Left ventricle myocardium inferior (tissue), 1 donor: ENCODE measurements at regions not wholly inside any gene's neighbourhood (a gene's known extent, or its start where the extent isn't known, plus 50 kb on each side); places are given as distances from the start of the nearest gene placed in this dataset.

Source experiments
- DNase-seq: peaks from one replicate; pipeline ENCODE4 v3.0.0-alpha.2; 2020
- H3K27ac ChIP-seq: fragments of 200-600 bp; replicated peaks from 2 replicates; pipeline ENCODE4 v1.8.0; 2021
- H3K27me3 ChIP-seq: fragments of 200-600 bp; 2 replicates; pipeline ENCODE4 v1.8.0; 2021; ENCODE audit warnings: low read depth
- H3K36me3 ChIP-seq: fragments of 200-600 bp; 2 replicates; pipeline ENCODE4 v1.8.0; 2021
- H3K4me1 ChIP-seq: fragments of 200-600 bp; 2 replicates; pipeline ENCODE4 v1.8.0; 2021
- H3K4me3 ChIP-seq: fragments of 200-600 bp; 2 replicates; pipeline ENCODE4 v1.8.0; 2021; ENCODE audit warnings: mild to moderate bottlenecking, moderate library complexity
- H3K9me3 ChIP-seq: fragments of 200-600 bp; replicated peaks from 2 replicates; pipeline ENCODE4 v1.8.0; 2021
- CTCF ChIP-seq: fragments of 200-600 bp; IDR thresholded peaks from 2 replicates; pipeline ENCODE4 v1.8.0; 2021; ENCODE audit warnings: antibody characterized with exemption, mild to moderate bottlenecking, borderline replicate concordance
- intact Hi-C: fragments of 100-400 bp; cut with micrococcal nuclease; formaldehyde crosslinking; loops from one replicate; pipeline ENCODE4 v1.11.0; 2022
- donor health status: DM: no; HTN: yes; CAD: no; lungs with severe emphysema.

- no peak overlapping the region for H3K27ac ChIP-seq
- H3K36me3 ChIP-seq, result no peaks in the 10 kb centered on the region
- peaks cover 27% of the 10 kb centered on the region for H3K9me3 ChIP-seq
- DNase-seq, result no peak
- no peak for TF ChIP-seq CTCF
- no peak overlapping the region for H3K4me3 ChIP-seq
- H3K27me3 ChIP-seq, result no peaks in the 10 kb centered on the region
- intact Hi-C loops, result no loop called here
- H3K4me1 ChIP-seq, result no peaks in the 10 kb centered on the region
Measured at GRCh38 chr5:5626412-5626811, 203.9 kb downstream of the ICE1 start.

- DNase-seq, result no peak
- no peaks in the 10 kb centered on the region for H3K27me3 ChIP-seq
- intact Hi-C loops, result no loop called here
- TF ChIP-seq CTCF, result no peak
- H3K36me3 ChIP-seq, result no peaks in the 10 kb centered on the region
- H3K27ac ChIP-seq, result no peak overlapping the region
- no peaks in the 10 kb centered on the region for H3K4me1 ChIP-seq
- no peak overlapping the region for H3K4me3 ChIP-seq
- peaks cover 30% of the 10 kb centered on the region for H3K9me3 ChIP-seq
Measured at GRCh38 chr5:5625491-5625890, 203.0 kb downstream of the ICE1 start.

- Histone ChIP-seq H3K36me3 (no peaks in the 10 kb centered on the region), H3K9me3 (peaks cover 30% of the 10 kb centered on the region), H3K27ac (no peak overlapping the region), H3K4me1 (peaks cover 8% of the 10 kb centered on the region), H3K27me3 (no peaks in the 10 kb centered on the region), H3K4me3 (no peak overlapping the region)
- no peak for DNase-seq
- no peak for TF ChIP-seq CTCF
- intact Hi-C loops, result no loop called here
Measured at GRCh38 chr5:5623397-5623796, 200.9 kb downstream of the ICE1 start.

- no peak overlapping the region for H3K27ac ChIP-seq
- no peak for DNase-seq
- intact Hi-C loops, result no loop called here
- no peak for TF ChIP-seq CTCF
- H3K27me3 ChIP-seq, result no peaks in the 10 kb centered on the region
- peaks cover 8% of the 10 kb centered on the region for H3K4me1 ChIP-seq
- H3K9me3 ChIP-seq, result peaks cover 30% of the 10 kb centered on the region
- no peak overlapping the region for H3K4me3 ChIP-seq
- H3K36me3 ChIP-seq, result no peaks in the 10 kb centered on the region
Measured at GRCh38 chr5:5622806-5623205, 200.3 kb downstream of the ICE1 start.

- no peak for DNase-seq
- H3K4me1 ChIP-seq, result peaks cover 8% of the 10 kb centered on the region
- no peaks in the 10 kb centered on the region for H3K27me3 ChIP-seq
- H3K27ac ChIP-seq, result no peak overlapping the region
- H3K36me3 ChIP-seq, result no peaks in the 10 kb centered on the region
- peaks cover 30% of the 10 kb centered on the region for H3K9me3 ChIP-seq
- no peak for TF ChIP-seq CTCF
- intact Hi-C loops, result no loop called here
- H3K4me3 ChIP-seq, result no peak overlapping the region
Measured at GRCh38 chr5:5619546-5619945, 197.1 kb downstream of the ICE1 start.

GRCh38 chr5:5617024-5617423 is 194.5 kb downstream of the ICE1 start:
- no peak for DNase-seq
- Histone ChIP-seq H3K4me1 (peaks cover 8% of the 10 kb centered on the region), H3K27me3 (no peaks in the 10 kb centered on the region), H3K36me3 (no peaks in the 10 kb centered on the region), H3K27ac (no peak overlapping the region), H3K9me3 (peaks cover 12% of the 10 kb centered on the region), H3K4me3 (no peak overlapping the region)
- TF ChIP-seq CTCF, result no peak
- intact Hi-C loops, result no loop called here
